ENCODE measurements at regions not wholly inside any gene's neighbourhood (a gene's known extent, or its start where the extent isn't known, plus 50 kb on each side); places are given as distances from the start of the nearest gene placed in this dataset.

- no peak for DNase-seq
Observed at GRCh38 chr10:3853016-3853415, 68.0 kb upstream of the KLF6 start.

GRCh38 chr10:3852147-3852904 is 67.3 kb upstream of the KLF6 start:
- DNase-seq = no peak

GRCh38 chr10:3850999-3851937 is 66.3 kb upstream of the KLF6 start:
- no peak for DNase-seq

- no peak for DNase-seq
Observed at GRCh38 chr10:3848775-3849635, 64.0 kb upstream of the KLF6 start.

GRCh38 chr10:3848005-3848774 is 63.2 kb upstream of the KLF6 start:
- no peak for DNase-seq

GRCh38 chr10:3846736-3847135 is 61.7 kb upstream of the KLF6 start:
- no peak for DNase-seq

- DNase-seq = no peak
Observed at GRCh38 chr10:3844491-3845025, 59.5 kb upstream of the KLF6 start.

- DNase-seq = no peak
Observed at GRCh38 chr10:3838460-3839437, 53.7 kb upstream of the KLF6 start.

- DNase-seq = no peak
Observed at GRCh38 chr10:3837647-3838459, 52.8 kb upstream of the KLF6 start.

GRCh38 chr10:3836222-3836820 is 51.3 kb upstream of the KLF6 start:
- DNase-seq = no peak

GRCh38 chr10:3835770-3836169 is 50.8 kb upstream of the KLF6 start:
- DNase-seq = no peak

GRCh38 chr10:3834947-3835346 is 49.9 kb upstream of the KLF6 start:
- no peak for DNase-seq

All from NCI-H446 treated with DMSO at 0.1 percent for 48 hours (cell line).